ENCODE measurements at regions not wholly inside any gene's neighbourhood (a gene's known extent, or its start where the extent isn't known, plus 50 kb on each side); places are given as distances from the start of the nearest gene placed in this dataset.
"Not testable (repeated sequence)": the region's sequence is repeated elsewhere in the genome, so short reads cannot be mapped to it uniquely, and the experiment has no call there.

- H3K27me3 Mint-ChIP-seq (ENCODE audit: low read depth in 3 of 3) = no peaks in the 10 kb centered on the region
- no peak overlapping the region for H3K4me3 Mint-ChIP-seq
- H3K9me3 Mint-ChIP-seq = peaks cover 1 to 32% (median 21%) of the 10 kb centered on the region in 6 donors
- no peaks in the 10 kb centered on the region for H3K4me1 Mint-ChIP-seq
- H3K27ac Mint-ChIP-seq = no peak overlapping the region
- peaks cover 0 to 4% (median 0%) of the 10 kb centered on the region in 3 donors for H3K36me3 Mint-ChIP-seq
- no peak for DNase-seq
Measured at GRCh38 chr17:53525590-53525989, 297.1 kb upstream of the KIF2B start.

- Mint-ChIP-seq H3K4me1 (no peaks in the 10 kb centered on the region), H3K9me3 (peaks cover 10 to 56% (median 22%) of the 10 kb centered on the region in 6 donors), H3K27ac (no peak overlapping the region), H3K4me3 (no peak overlapping the region), H3K36me3 (no peaks in the 10 kb centered on the region), H3K27me3 (ENCODE audit: low read depth in 3 of 3) (no peaks in the 10 kb centered on the region)
- DNase-seq = no peak
Measured at GRCh38 chr17:53516636-53517035, 306.1 kb upstream of the KIF2B start.

GRCh38 chr17:53499277-53499676, 323.4 kb upstream of the KIF2B start:
- H3K4me1 Mint-ChIP-seq = no peaks in the 10 kb centered on the region
- no peaks in the 10 kb centered on the region for H3K36me3 Mint-ChIP-seq
- peaks cover 0 to 4% (median 0%) of the 10 kb centered on the region in 3 donors for H3K27me3 Mint-ChIP-seq (ENCODE audit: low read depth in 3 of 3)
- DNase-seq = no peak
- H3K4me3 Mint-ChIP-seq = no peak overlapping the region
- H3K9me3 Mint-ChIP-seq = peaks cover 0 to 50% (median 13%) of the 10 kb centered on the region in 6 donors
- no peak overlapping the region for H3K27ac Mint-ChIP-seq

GRCh38 chr17:53496356-53496755, 326.4 kb upstream of the KIF2B start:
- Mint-ChIP-seq H3K4me3 (no peak overlapping the region), H3K9me3 (peaks cover 7 to 54% (median 20%) of the 10 kb centered on the region in 6 donors), H3K27me3 (ENCODE audit: low read depth in 3 of 3) (peaks cover 0 to 4% (median 0%) of the 10 kb centered on the region in 3 donors), H3K27ac (no peak overlapping the region), H3K4me1 (no peaks in the 10 kb centered on the region), H3K36me3 (no peaks in the 10 kb centered on the region)
- no peak for DNase-seq

GRCh38 chr17:53492532-53492931, 330.2 kb upstream of the KIF2B start:
- no peaks in the 10 kb centered on the region for H3K4me1 Mint-ChIP-seq
- DNase-seq = no peak
- H3K9me3 Mint-ChIP-seq = peaks cover 7 to 40% (median 16%) of the 10 kb centered on the region in 6 donors
- no peak overlapping the region for H3K27ac Mint-ChIP-seq
- peaks cover 0 to 2% (median 2%) of the 10 kb centered on the region in 3 donors for H3K27me3 Mint-ChIP-seq (ENCODE audit: low read depth in 3 of 3)
- H3K4me3 Mint-ChIP-seq = no peak overlapping the region
- no peaks in the 10 kb centered on the region for H3K36me3 Mint-ChIP-seq

GRCh38 chr17:53490447-53490968, 332.2 kb upstream of the KIF2B start:
- H3K36me3 Mint-ChIP-seq = no peaks in the 10 kb centered on the region
- H3K4me1 Mint-ChIP-seq = no peaks in the 10 kb centered on the region
- H3K27ac Mint-ChIP-seq = no peak overlapping the region
- no peak for DNase-seq
- peaks cover 0 to 2% (median 2%) of the 10 kb centered on the region in 3 donors for H3K27me3 Mint-ChIP-seq (ENCODE audit: low read depth in 3 of 3)
- no peak overlapping the region for H3K4me3 Mint-ChIP-seq
- H3K9me3 Mint-ChIP-seq = peaks cover 7 to 43% (median 18%) of the 10 kb centered on the region in 6 donors

- Mint-ChIP-seq H3K4me3 (no peak overlapping the region), H3K4me1 (no peaks in the 10 kb centered on the region), H3K9me3 (peaks cover 9 to 46% (median 21%) of the 10 kb centered on the region in 6 donors), H3K27me3 (ENCODE audit: low read depth in 3 of 3) (no peaks in the 10 kb centered on the region), H3K27ac (no peak overlapping the region), H3K36me3 (no peaks in the 10 kb centered on the region)
- DNase-seq = no peak
Measured at GRCh38 chr17:53483704-53484103, 339.0 kb upstream of the KIF2B start.

GRCh38 chr17:53475002-53475401, 347.7 kb upstream of the KIF2B start:
- H3K4me1 Mint-ChIP-seq = no peaks in the 10 kb centered on the region
- no peak for DNase-seq
- H3K36me3 Mint-ChIP-seq = no peaks in the 10 kb centered on the region
- H3K9me3 Mint-ChIP-seq = peaks cover 6 to 49% (median 16%) of the 10 kb centered on the region in 6 donors
- no peak overlapping the region for H3K4me3 Mint-ChIP-seq
- H3K27me3 Mint-ChIP-seq (ENCODE audit: low read depth in 3 of 3) = no peaks in the 10 kb centered on the region
- no peak overlapping the region for H3K27ac Mint-ChIP-seq

- H3K9me3 Mint-ChIP-seq = peaks cover 2 to 45% (median 16%) of the 10 kb centered on the region in 6 donors
- DNase-seq = no peak
- H3K27ac Mint-ChIP-seq = no peak overlapping the region
- no peak overlapping the region for H3K4me3 Mint-ChIP-seq
- no peaks in the 10 kb centered on the region for H3K36me3 Mint-ChIP-seq
- no peaks in the 10 kb centered on the region for H3K27me3 Mint-ChIP-seq (ENCODE audit: low read depth in 3 of 3)
- H3K4me1 Mint-ChIP-seq = no peaks in the 10 kb centered on the region
Measured at GRCh38 chr17:53472586-53472985, 350.1 kb upstream of the KIF2B start.

GRCh38 chr17:53471514-53471913, 351.2 kb upstream of the KIF2B start:
- DNase-seq = no peak
- Mint-ChIP-seq H3K27ac (no peak overlapping the region), H3K4me1 (no peaks in the 10 kb centered on the region), H3K9me3 (peaks cover 6 to 42% (median 16%) of the 10 kb centered on the region in 6 donors), H3K36me3 (no peaks in the 10 kb centered on the region), H3K27me3 (ENCODE audit: low read depth in 3 of 3) (no peaks in the 10 kb centered on the region), H3K4me3 (no peak overlapping the region)

GRCh38 chr17:53470626-53471025, 352.1 kb upstream of the KIF2B start:
- H3K4me1 Mint-ChIP-seq = no peaks in the 10 kb centered on the region
- H3K4me3 Mint-ChIP-seq = no peak overlapping the region
- H3K9me3 Mint-ChIP-seq = peaks cover 6 to 39% (median 18%) of the 10 kb centered on the region in 6 donors
- DNase-seq = no peak
- no peak overlapping the region for H3K27ac Mint-ChIP-seq
- no peaks in the 10 kb centered on the region for H3K27me3 Mint-ChIP-seq (ENCODE audit: low read depth in 3 of 3)
- H3K36me3 Mint-ChIP-seq = no peaks in the 10 kb centered on the region

GRCh38 chr17:53466733-53467132, 356.0 kb upstream of the KIF2B start:
- no peak for DNase-seq
- Mint-ChIP-seq H3K9me3 (peaks cover 4 to 34% (median 18%) of the 10 kb centered on the region in 6 donors), H3K4me1 (no peaks in the 10 kb centered on the region), H3K27ac (no peak overlapping the region), H3K36me3 (no peaks in the 10 kb centered on the region), H3K4me3 (no peak overlapping the region), H3K27me3 (ENCODE audit: low read depth in 3 of 3) (no peaks in the 10 kb centered on the region)

GRCh38 chr17:53464396-53464795, 358.3 kb upstream of the KIF2B start:
- H3K4me1 Mint-ChIP-seq; H3K27ac Mint-ChIP-seq; H3K36me3 Mint-ChIP-seq; DNase-seq; H3K4me3 Mint-ChIP-seq; H3K27me3 Mint-ChIP-seq (ENCODE audit: low read depth in 3 of 3): not testable (repeated sequence)
- H3K9me3 Mint-ChIP-seq = peaks cover 7 to 47% (median 29%) of the 10 kb centered on the region in 6 donors

- Mint-ChIP-seq H3K4me3 (no peak overlapping the region), H3K4me1 (no peaks in the 10 kb centered on the region), H3K27ac (no peak overlapping the region), H3K36me3 (no peaks in the 10 kb centered on the region), H3K27me3 (ENCODE audit: low read depth in 3 of 3) (peaks cover 0 to 3% (median 2%) of the 10 kb centered on the region in 3 donors), H3K9me3 (peaks cover 7 to 50% (median 33%) of the 10 kb centered on the region in 6 donors)
- DNase-seq = no peak
Measured at GRCh38 chr17:53463363-53463762, 359.4 kb upstream of the KIF2B start.

GRCh38 chr17:53462393-53462811, 360.3 kb upstream of the KIF2B start:
- H3K27ac Mint-ChIP-seq = no peak overlapping the region
- H3K4me1 Mint-ChIP-seq = no peaks in the 10 kb centered on the region
- DNase-seq = no peak
- peaks cover 0 to 3% (median 2%) of the 10 kb centered on the region in 3 donors for H3K27me3 Mint-ChIP-seq (ENCODE audit: low read depth in 3 of 3)
- H3K4me3 Mint-ChIP-seq = no peak overlapping the region
- peaks cover 7 to 46% (median 30%) of the 10 kb centered on the region in 6 donors for H3K9me3 Mint-ChIP-seq
- H3K36me3 Mint-ChIP-seq = peaks cover 0 to under 1% (median 0%) of the 10 kb centered on the region in 3 donors
